GM12865 (cell line): ENCODE measurements at regions not wholly inside any gene's neighbourhood (a gene's known extent, or its start where the extent isn't known, plus 50 kb on each side); places are given as distances from the start of the nearest gene placed in this dataset.

Source experiments
- DNase-seq: peaks from one replicate; pipeline ENCODE4 v3.0.0; 2010; ENCODE audit warnings: low read depth
- H3K4me3 ChIP-seq: 2 replicates; pipeline ENCODE4 v1.5.1; 2011; ENCODE audit warnings: mild to moderate bottlenecking, low read depth, low read length, control low read depth
- TF ChIP-seq, protein P1 (sequence below): IDR thresholded peaks from 2 replicates; pipeline ENCODE4 v1.5.1; 2011; ENCODE audit warnings: low read length, control low read depth, low read depth, inconsistent platforms; ENCODE audit not compliant: insufficient read depth; ENCODE audit errors: missing control alignments

DNA sequence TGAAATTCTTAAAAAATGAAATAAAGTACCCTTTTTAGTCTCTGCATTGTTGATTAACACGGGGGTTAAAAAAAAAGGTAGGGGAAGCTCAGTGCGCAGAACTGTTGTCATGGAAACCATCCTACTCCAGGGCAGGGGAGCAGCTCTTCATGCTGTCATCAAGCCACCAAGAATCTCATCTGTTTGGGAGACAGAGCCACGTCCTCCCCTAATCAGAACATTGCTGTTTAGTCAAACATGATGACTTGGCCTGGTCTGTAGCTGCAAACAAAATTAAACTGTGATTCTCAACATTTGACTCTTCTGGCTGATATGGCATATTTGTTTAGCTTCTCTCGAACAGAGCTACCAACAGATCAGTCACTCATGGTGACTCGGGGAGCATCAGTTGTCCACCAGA, 254.4 kb upstream of the KLF14 start:
- TF ChIP-seq, protein P1, sequence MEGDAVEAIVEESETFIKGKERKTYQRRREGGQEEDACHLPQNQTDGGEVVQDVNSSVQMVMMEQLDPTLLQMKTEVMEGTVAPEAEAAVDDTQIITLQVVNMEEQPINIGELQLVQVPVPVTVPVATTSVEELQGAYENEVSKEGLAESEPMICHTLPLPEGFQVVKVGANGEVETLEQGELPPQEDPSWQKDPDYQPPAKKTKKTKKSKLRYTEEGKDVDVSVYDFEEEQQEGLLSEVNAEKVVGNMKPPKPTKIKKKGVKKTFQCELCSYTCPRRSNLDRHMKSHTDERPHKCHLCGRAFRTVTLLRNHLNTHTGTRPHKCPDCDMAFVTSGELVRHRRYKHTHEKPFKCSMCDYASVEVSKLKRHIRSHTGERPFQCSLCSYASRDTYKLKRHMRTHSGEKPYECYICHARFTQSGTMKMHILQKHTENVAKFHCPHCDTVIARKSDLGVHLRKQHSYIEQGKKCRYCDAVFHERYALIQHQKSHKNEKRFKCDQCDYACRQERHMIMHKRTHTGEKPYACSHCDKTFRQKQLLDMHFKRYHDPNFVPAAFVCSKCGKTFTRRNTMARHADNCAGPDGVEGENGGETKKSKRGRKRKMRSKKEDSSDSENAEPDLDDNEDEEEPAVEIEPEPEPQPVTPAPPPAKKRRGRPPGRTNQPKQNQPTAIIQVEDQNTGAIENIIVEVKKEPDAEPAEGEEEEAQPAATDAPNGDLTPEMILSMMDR: no peak
- no peak overlapping the region for H3K4me3 ChIP-seq
- no peak for DNase-seq

DNA sequence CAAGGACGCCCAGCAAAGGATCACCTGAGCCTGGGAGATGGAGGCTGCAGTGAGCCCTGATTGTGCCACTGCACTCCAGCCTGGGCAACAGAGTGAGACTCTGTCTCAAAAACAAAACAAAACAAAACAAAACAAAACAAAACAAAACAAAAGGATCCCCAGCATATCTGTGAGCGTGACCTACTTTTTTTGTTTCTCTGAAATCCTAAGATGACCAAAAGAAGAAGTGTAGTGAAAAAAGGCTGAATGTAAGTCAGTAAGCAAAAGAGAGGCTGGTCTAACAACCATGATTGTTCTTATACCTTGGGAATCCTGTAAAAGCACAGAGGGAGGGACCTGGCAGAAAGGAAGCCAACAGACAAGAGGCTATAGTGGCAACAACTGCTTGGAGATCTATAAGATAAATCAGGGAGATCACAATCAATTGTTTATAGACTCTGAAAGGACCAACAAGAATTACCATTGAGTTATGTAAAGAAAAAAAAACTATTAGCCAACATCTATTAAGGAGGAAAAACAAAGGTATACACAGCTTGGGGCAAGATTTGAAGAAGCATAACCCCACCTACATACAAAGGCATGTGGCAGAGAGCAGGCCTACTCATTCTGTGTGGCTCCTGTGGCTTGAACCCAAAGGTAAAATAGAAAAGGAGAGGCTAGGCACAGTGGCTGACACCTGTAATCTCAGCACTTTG, 255.2 kb upstream of the KLF14 start:
- DNase-seq: no peak
- TF ChIP-seq, protein P1: no peak
- no peak overlapping the region for H3K4me3 ChIP-seq

DNA sequence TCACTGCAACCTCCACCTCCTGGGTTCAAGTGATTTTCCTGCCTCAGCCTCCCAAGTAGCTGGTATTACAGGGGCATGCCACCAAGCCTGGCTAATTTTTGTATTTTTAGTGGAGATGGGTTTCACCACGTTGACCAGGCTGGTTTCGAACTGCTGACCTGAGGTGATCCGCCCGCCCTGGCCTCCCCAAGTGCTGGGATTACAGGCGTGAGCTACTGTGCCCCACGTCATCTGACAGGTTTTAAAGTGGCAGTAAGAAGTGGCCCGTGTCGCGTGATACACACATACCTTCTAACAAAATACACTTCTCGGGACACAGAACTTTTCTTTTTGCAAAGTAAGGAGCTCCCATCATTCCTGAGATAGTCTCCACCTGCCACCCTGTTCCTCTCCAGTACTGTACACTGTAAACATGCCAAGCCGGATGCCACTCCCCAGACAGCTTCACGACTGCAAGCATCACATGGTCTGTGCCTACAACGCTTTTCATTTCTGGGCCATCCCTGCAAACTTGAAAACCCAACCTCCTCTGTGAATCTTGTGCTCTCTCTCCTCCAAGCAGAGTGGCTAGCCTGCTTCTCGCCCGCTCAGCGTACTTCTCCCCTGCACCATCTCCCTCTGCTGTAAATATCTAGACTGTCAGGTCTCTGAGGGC, 256.3 kb upstream of the KLF14 start:
- no peak for DNase-seq
- no peak overlapping the region for H3K4me3 ChIP-seq
- TF ChIP-seq, protein P1: no peak

DNA sequence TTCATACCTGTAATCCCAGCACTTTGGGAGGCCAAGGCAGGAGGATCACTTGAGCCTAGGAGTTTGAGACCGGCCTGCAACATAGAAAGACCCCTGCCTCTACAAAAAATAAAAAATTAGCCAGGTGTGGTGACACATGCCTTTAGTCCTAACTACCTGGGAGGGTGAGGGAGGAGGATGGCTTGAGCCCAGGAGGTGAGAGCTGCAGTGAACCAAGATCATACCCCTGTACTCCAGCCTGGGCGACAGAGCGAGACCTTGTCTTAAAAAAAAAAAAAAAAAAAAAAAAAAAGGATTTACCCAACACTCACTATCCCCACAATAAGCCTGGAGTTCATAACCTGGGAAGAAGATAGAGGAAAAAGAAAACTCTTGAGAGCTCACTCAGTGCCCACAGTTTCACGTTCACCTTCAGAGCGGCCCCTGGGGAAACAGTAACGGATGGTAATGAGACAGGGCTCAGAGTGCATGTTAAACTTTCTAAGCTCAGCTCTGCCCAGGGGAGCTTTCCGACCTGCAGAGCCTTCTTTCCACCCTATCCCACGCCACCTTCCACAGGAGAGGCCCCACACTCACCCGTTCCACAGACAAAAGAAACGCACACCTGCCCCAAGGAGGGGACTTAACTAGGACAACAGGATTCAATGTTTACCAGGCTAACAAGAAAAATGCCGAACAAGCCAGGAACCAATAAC, 259.8 kb upstream of the KLF14 start:
- no peak overlapping the region for H3K4me3 ChIP-seq
- TF ChIP-seq, protein P1: no peak
- DNase-seq: no peak

DNA sequence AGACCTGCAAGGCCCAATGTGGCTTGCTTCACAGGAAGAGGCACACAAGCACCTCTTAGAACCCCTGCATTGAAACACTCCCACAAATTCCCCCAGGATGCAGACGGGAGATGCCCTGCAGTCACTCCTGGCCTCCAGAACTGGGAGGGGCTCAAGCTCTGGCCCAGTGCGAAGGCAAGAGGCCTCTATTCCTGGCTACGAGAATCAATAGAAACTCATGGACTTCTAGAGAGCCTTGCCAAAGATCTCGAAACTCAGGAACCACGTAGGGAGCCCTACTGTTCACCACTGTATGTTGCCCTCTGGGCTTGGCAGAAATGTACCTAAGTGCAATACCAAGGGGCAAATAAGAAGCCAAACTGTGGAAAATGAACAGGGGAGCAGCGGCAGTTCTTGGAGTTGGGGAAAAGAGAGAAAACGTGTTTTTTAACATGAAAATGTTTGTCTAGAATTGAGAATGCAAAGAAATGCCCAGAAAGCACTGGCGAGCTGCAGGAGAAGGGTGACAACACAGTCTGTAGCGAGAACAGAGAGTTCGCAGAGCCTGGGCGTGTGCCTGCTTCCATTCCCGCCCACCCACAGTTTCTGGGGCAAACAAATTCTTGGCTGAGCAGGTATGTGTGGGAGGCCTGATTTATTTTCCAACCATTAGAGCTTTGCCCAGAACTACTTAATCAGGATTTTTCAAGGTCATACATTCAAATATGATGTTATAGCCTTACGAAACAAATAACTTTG, 260.5 kb upstream of the KLF14 start:
- no peak for DNase-seq
- TF ChIP-seq, protein P1: no peak
- H3K4me3 ChIP-seq: no peak overlapping the region

DNA sequence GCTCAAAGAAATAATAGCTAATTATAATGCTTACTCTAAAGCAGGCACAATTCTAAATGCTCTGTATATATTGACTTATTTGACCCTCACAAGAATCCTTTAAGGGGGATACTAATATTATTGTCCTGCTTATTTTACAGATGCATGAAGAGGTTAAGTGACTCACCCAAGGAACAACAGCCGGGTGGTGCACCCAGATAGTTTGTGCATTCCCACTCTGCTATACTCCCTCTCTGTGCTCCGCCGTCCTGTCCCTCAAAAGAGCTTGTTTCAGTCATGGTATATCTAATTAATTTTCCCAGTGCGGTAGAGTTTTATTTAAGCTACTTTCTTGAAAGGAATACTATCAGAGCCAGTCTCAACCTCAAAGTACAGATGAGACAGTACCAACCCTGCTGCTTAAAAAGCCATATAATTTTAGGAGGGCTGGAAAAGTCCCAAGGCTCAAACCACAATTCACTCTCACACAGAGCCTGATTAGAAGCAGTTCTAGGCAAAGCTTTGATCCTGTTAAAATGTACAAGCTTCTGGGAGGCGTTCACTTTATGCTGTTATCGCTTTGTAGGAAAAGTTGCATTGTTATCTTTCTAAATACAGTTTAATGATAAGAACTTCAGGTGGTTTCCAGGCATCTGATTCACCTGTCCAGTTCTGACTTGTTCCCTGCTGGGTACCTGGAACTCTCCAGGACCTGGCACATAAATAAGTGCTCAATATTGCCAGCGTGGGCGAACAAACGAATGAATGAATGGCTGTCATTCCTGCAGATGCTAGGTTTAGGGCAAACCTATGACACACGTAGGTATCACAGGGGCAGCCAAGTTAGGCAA, 261.5 kb upstream of the KLF14 start:
- DNase-seq: no peak
- H3K4me3 ChIP-seq: no peak overlapping the region

More for the DNA sequence above, 261.5 kb upstream of the KLF14 start:
- TF ChIP-seq, protein P1: no peak
